ENCODE measurements at regions not wholly inside any gene's neighbourhood (a gene's known extent, or its start where the extent isn't known, plus 50 kb on each side); places are given as distances from the start of the nearest gene placed in this dataset.

- TF ChIP-seq CTCF (conservative IDR thresholded peaks at IDR 0.05; ENCODE audit: low read depth, low read length) (no peak), EZH2 (IDR thresholded peaks at IDR 0.05; ENCODE audit: borderline replicate concordance, low read depth, low read length, poor library complexity, severe bottlenecking) (no peak)
These were observed 739.7 kb upstream of the ANKRD30A start for GRCh38 chr10:36385693-36386092.

Data from A673 (cell line).